ENCODE measurements at regions not wholly inside any gene's neighbourhood (a gene's known extent, or its start where the extent isn't known, plus 50 kb on each side); places are given as distances from the start of the nearest gene placed in this dataset.

GRCh38 chr4:173855015-173855414, 325.0 kb upstream of the HAND2 start:
- Histone ChIP-seq H3K9me3 (ENCODE audit: insufficient read depth in 2 of 2, low read depth in 1 of 2, low read length in 1 of 2) (no peaks in the 10 kb centered on the region), H2BK12ac (ENCODE audit: low read depth, low read length) (no peak overlapping the region), H2BK120ac (replicated peaks; ENCODE audit: low read depth, low read length) (no peak overlapping the region), H4K8ac (ENCODE audit: extremely low read depth, insufficient read depth, low read length) (no peak overlapping the region), H2BK20ac (ENCODE audit: low read length) (no peak overlapping the region), H3K4ac (replicated peaks; ENCODE audit: insufficient read length, low read depth, low read length) (no peak overlapping the region), H2AFZ (ENCODE audit: low read length) (no peak overlapping the region), H3K14ac (ENCODE audit: insufficient read length) (no peak overlapping the region), H3K79me2 (ENCODE audit: control insufficient read depth in 1 of 2, insufficient read depth in 2 of 2, low read length in 2 of 2) (no peaks in the 10 kb centered on the region), H3K79me1 (ENCODE audit: low read depth, low read length) (no peaks in the 10 kb centered on the region), H3K23ac (ENCODE audit: insufficient read length) (no peak overlapping the region), H3K18ac (ENCODE audit: extremely low read depth, low read length) (no peak overlapping the region), H3K27me3 (replicated peaks in 1 of 4; ENCODE audit: control insufficient read depth in 3 of 4, extremely low read depth in 1 of 4, insufficient read depth in 3 of 4, low read length in 3 of 4) (no peaks in the 10 kb centered on the region), H3K4me2 (ENCODE audit: insufficient read depth in 1 of 2, low read depth in 2 of 2, low read length in 2 of 2) (no peak overlapping the region), H3K4me3 (ENCODE audit: extremely low read depth in 1 of 4, insufficient read depth in 2 of 4, low read depth in 3 of 4, low read length in 4 of 4) (no peak overlapping the region), H2AK5ac (ENCODE audit: low read depth, low read length) (no peak overlapping the region), H3K36me3 (ENCODE audit: control insufficient read depth in 2 of 4, insufficient read depth in 4 of 4, low read length in 3 of 4) (no peaks in the 10 kb centered on the region), H3K4me1 (replicated peaks in 1 of 4; ENCODE audit: control insufficient read depth in 3 of 4, insufficient read depth in 4 of 4, low read length in 3 of 4) (no peaks in the 10 kb centered on the region), H3K9ac (replicated peaks in 1 of 4; ENCODE audit: extremely low read depth in 1 of 4, low read depth in 3 of 4, low read length in 3 of 4) (no peak overlapping the region), H2BK15ac (ENCODE audit: low read length) (no peak overlapping the region), H4K20me1 (replicated peaks in 1 of 2; ENCODE audit: control insufficient read depth in 1 of 2, insufficient read depth in 2 of 2, low read length in 2 of 2) (no peaks in the 10 kb centered on the region), H3K23me2 (ENCODE audit: low read depth, low read length) (no peaks in the 10 kb centered on the region), H4K5ac (ENCODE audit: insufficient read length, low read depth, low read length) (no peak overlapping the region), H3K56ac (replicated peaks; ENCODE audit: insufficient read length, low read depth, low read length) (no peak overlapping the region), H2BK5ac (ENCODE audit: low read depth, low read length) (no peak overlapping the region), H4K91ac (replicated peaks; ENCODE audit: insufficient read length, low read length) (no peak overlapping the region), H3K27ac (ENCODE audit: low read depth, low read length) (no peak overlapping the region)
- TF ChIP-seq CREB1 (IDR thresholded peaks at IDR 0.05) = no peak
- DNase-seq (ENCODE audit: low read depth in 1 of 2, low spot score in 2 of 2) (no peak), FAIRE-seq (no peak)
- 90% methylated on average over 2 of the region's 2 CpGs; no CpG with 5 or more reads in 1 of the 2 experiments for WGBS, 2 experiments (ENCODE audit: extremely low coverage in 1 of 2, insufficient coverage in 1 of 2, insufficient read length in 1 of 2, insufficient replicate concordance in 2 of 2, low coverage in 1 of 2, low lambda C conversion rate in 2 of 2, missing lambda C conversion rate in 1 of 2)
- ChIA-PET POLR2A (ENCODE audit: partially characterized antibody) (no interaction called here), CTCF (ENCODE audit: partially characterized antibody) (no interaction called here)
